Smooth muscle cell (in vitro differentiated cells): ENCODE measurements at regions not wholly inside any gene's neighbourhood (a gene's known extent, or its start where the extent isn't known, plus 50 kb on each side); places are given as distances from the start of the nearest gene placed in this dataset.

Experiments
- DNase-seq: peaks from one replicate; lab custom pipeline; 2025; ENCODE audit not compliant: unreplicated experiment; lab: John Stamatoyannopoulos, UW
- H2AFZ ChIP-seq: fragments of 200-600 bp; sonication (generic); 2 replicates; pipeline ENCODE4 v1.6.0; 2016; ENCODE audit warnings: antibody characterized with exemption, low read depth, mild to moderate bottlenecking
- H3F3A ChIP-seq: fragments of 200-600 bp; sonication (generic); 2 replicates; pipeline ENCODE4 v1.6.0; 2017; ENCODE audit warnings: antibody characterized with exemption, low read depth
- H3K27ac ChIP-seq: fragments of 200-600 bp; sonication (generic); 2 replicates; pipeline ENCODE4 v1.5.1; 2016; ENCODE audit warnings: low read depth, mild to moderate bottlenecking
- H3K27me3 ChIP-seq: fragments of 200-600 bp; sonication (generic); 2 replicates; pipeline ENCODE4 v1.6.1; 2016; ENCODE audit warnings: low read depth, mild to moderate bottlenecking
- H3K36me3 ChIP-seq: fragments of 200-600 bp; sonication (generic); 2 replicates; pipeline ENCODE4 v1.5.1; 2016; ENCODE audit warnings: low read depth
- H3K4me1 ChIP-seq: fragments of 200-600 bp; sonication (generic); 2 replicates; pipeline ENCODE4 v1.5.1; 2016; ENCODE audit warnings: low read depth
- H3K4me2 ChIP-seq: fragments of 200-600 bp; sonication (generic); 2 replicates; pipeline ENCODE4 v1.6.0; 2016; ENCODE audit warnings: mild to moderate bottlenecking
- H3K4me3 ChIP-seq: fragments of 200-600 bp; sonication (generic); 2 replicates; pipeline ENCODE4 v1.5.1; 2016; ENCODE audit warnings: mild to moderate bottlenecking
- H3K79me2 ChIP-seq: fragments of 200-600 bp; sonication (generic); 2 replicates; pipeline ENCODE4 v1.6.0; 2016; ENCODE audit warnings: low read depth, mild to moderate bottlenecking
- H3K9ac ChIP-seq: fragments of 200-600 bp; sonication (generic); 2 replicates; pipeline ENCODE4 v1.6.0; 2016; ENCODE audit warnings: low read depth
- H3K9me3 ChIP-seq: fragments of 200-600 bp; sonication (generic); replicated peaks from 2 replicates; pipeline ENCODE4 v1.5.1; 2016; ENCODE audit warnings: low read depth
- H4K20me1 ChIP-seq: fragments of 200-600 bp; sonication (generic); 2 replicates; pipeline ENCODE4 v1.6.0; 2016; ENCODE audit warnings: low read depth
- CTCF ChIP-seq: fragments of 200-600 bp; sonication (generic); IDR thresholded peaks from 2 replicates; pipeline ENCODE4 v1.5.1; 2017; ENCODE audit warnings: borderline replicate concordance, mild to moderate bottlenecking, antibody characterized with exemption; ENCODE audit not compliant: insufficient read depth, poor library complexity, severe bottlenecking
- WGBS: methylation state at CpG from one replicate; pipeline ENCODE4 v1.1.7; 2016; ENCODE audit warnings: low lambda C conversion rate; 5-methylcytosine and 5-hydroxymethylcytosine counted together

DNA sequence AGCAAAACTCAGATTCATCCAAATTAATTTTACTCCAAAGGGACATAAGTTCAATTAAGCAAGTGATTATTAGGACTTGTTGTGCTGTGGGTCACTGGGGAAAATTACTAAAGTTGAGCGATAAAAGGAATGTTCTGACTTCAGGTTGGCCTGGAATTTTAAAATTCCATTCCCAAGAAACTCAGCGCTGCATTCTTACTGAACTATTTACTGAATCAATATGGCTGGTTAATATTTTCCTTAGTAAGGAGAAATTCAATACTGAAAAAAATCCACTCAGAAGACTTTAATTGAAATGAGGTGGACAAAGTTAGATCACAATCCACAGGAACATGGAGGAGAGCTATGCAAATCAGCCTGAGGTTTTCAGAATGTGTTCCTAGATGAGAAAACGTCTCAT is 578.9 kb upstream of the NR5A2 start:
- Histone ChIP-seq H3K4me3 (no peak overlapping the region), H3K27ac (no peak overlapping the region), H3K36me3 (no peaks in the 10 kb centered on the region), H3F3A (no peaks in the 10 kb centered on the region), H3K4me2 (no peak overlapping the region), H3K9ac (no peak overlapping the region), H3K79me2 (no peaks in the 10 kb centered on the region), H3K4me1 (no peaks in the 10 kb centered on the region), H4K20me1 (no peaks in the 10 kb centered on the region), H2AFZ (no peak overlapping the region), H3K27me3 (no peaks in the 10 kb centered on the region), H3K9me3 (no peaks in the 10 kb centered on the region)
- DNase-seq, result no peak
- WGBS, result 78% methylated on average over 3 of the region's 3 CpGs
- no peak for TF ChIP-seq CTCF

- Histone ChIP-seq H4K20me1 (no peaks in the 10 kb centered on the region), H3K27me3 (no peaks in the 10 kb centered on the region), H3F3A (no peaks in the 10 kb centered on the region), H3K27ac (no peak overlapping the region), H3K36me3 (no peaks in the 10 kb centered on the region), H2AFZ (peak overlapping the region; percentile 23), H3K4me3 (no peak overlapping the region), H3K4me2 (no peak overlapping the region), H3K4me1 (no peaks in the 10 kb centered on the region), H3K79me2 (no peaks in the 10 kb centered on the region), H3K9me3 (no peaks in the 10 kb centered on the region), H3K9ac (no peak overlapping the region)
- 70% methylated on average over 3 of the region's 3 CpGs for WGBS
- TF ChIP-seq CTCF, result no peak
- DNase-seq, result no peak
These were observed 578.3 kb upstream of the NR5A2 start for GRCh38 chr1:199449221-199449620.

DNA sequence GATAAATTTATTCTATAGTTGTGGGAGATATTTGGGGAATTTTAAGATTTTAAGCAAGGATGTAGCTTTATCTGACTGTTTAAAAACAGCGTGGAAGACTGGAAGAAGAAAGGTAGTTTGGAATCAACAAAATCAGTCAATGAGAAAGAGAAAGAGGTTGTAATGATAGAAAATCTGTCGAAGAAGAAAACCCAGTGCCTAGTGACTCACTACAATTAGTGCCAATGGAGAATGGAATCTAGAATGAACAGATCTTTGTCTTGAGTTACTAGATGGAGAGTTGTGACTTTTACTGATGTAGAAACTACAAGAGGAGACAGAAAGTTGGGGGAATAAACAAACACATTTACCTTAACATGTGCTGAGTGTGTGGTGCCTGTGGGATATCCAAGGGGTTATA is 577.8 kb upstream of the NR5A2 start:
- no peaks in the 10 kb centered on the region for H4K20me1 ChIP-seq
- H3K9me3 ChIP-seq, result no peaks in the 10 kb centered on the region
- WGBS, result 47% methylated on average over 2 of the region's 2 CpGs
- no peaks in the 10 kb centered on the region for H3K36me3 ChIP-seq
- H2AFZ ChIP-seq, result no peak overlapping the region
- no peak for DNase-seq
- no peak for TF ChIP-seq CTCF
- no peaks in the 10 kb centered on the region for H3K27me3 ChIP-seq
- H3K4me3 ChIP-seq, result no peak overlapping the region
- H3K27ac ChIP-seq, result no peak overlapping the region
- no peaks in the 10 kb centered on the region for H3K79me2 ChIP-seq
- H3F3A ChIP-seq, result no peaks in the 10 kb centered on the region
- H3K9ac ChIP-seq, result no peak overlapping the region
- no peak overlapping the region for H3K4me2 ChIP-seq
- no peaks in the 10 kb centered on the region for H3K4me1 ChIP-seq

DNA sequence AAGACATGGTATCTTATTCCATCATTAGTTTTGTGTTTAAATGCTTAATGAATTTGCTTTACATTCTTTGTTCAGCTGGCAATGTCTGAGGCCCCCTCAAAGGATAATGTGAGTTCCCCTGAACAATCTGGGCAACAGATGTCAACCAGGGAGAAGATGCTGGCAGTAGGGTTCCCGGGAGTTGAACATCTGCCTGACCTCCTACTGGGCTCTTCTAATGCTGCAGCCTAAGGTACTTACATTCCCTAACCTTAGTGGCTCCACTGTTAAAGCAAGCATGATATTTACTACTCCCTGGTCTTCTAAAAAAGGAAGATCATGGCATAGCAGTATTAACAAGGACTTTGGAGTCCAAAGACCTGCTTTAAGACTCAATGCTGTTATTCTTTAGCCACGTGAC is 574.9 kb upstream of the NR5A2 start:
- no peak overlapping the region for H2AFZ ChIP-seq
- WGBS, result 71% methylated on average over 2 of the region's 2 CpGs
- no peaks in the 10 kb centered on the region for H3K9me3 ChIP-seq
- H3K36me3 ChIP-seq, result no peaks in the 10 kb centered on the region
- no peak overlapping the region for H3K9ac ChIP-seq
- no peak overlapping the region for H3K27ac ChIP-seq
- DNase-seq, result no peak
- H3K4me2 ChIP-seq, result no peak overlapping the region
- no peaks in the 10 kb centered on the region for H3K79me2 ChIP-seq
- H3K27me3 ChIP-seq, result no peaks in the 10 kb centered on the region
- no peaks in the 10 kb centered on the region for H3F3A ChIP-seq
- H3K4me3 ChIP-seq, result no peak overlapping the region
- no peaks in the 10 kb centered on the region for H3K4me1 ChIP-seq
- no peaks in the 10 kb centered on the region for H4K20me1 ChIP-seq
- no peak for TF ChIP-seq CTCF
